Prostate gland (tissue), 2 donors: ENCODE measurements at regions not wholly inside any gene's neighbourhood (a gene's known extent, or its start where the extent isn't known, plus 50 kb on each side); places are given as distances from the start of the nearest gene placed in this dataset.

ENCODE experiments used
- POLR2A ChIP-seq: fragments of 450-650 bp; IDR thresholded peaks from one replicate; pipeline ENCODE4 v1.6.1; 2016; ENCODE audit warnings: antibody characterized with exemption, mild to moderate bottlenecking
- TF ChIP-seq, protein P1 (sequence below), 4 experiments: fragments of 200-600 bp in 2 of 4; fragments of 450-650 bp in 2 of 4; sonication (generic) in 2 of 4; IDR thresholded peaks; 1 replicate in 3 of 4; 2 replicates in 1 of 4; pipeline ENCODE4 v1.5.1; 2016 to 2019; ENCODE audit warnings: antibody characterized with exemption in 4 of 4, mild to moderate bottlenecking in 2 of 4, moderate library complexity in 2 of 4

DNA sequence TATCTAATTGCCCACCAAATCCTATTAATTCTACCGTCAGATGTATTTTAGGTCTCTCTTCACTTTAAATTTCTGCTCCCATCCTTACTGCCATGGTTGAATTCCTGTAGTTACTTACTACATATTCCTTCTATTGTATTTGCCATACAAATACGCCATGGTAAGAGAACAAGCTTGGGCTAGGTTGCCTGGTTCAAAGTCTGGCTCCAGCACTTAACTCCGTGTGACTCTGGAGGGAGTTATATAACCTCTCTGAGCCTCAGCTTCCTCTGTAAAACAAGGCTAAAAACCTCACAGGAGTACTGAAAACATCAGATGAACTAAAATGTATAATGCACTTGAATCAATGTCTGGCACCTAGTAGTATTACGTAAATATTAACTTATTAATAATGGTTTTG, 260.3 kb upstream of the RPS6KA3 start:
- no peak for TF ChIP-seq POLR2A
- TF ChIP-seq, protein P1, sequence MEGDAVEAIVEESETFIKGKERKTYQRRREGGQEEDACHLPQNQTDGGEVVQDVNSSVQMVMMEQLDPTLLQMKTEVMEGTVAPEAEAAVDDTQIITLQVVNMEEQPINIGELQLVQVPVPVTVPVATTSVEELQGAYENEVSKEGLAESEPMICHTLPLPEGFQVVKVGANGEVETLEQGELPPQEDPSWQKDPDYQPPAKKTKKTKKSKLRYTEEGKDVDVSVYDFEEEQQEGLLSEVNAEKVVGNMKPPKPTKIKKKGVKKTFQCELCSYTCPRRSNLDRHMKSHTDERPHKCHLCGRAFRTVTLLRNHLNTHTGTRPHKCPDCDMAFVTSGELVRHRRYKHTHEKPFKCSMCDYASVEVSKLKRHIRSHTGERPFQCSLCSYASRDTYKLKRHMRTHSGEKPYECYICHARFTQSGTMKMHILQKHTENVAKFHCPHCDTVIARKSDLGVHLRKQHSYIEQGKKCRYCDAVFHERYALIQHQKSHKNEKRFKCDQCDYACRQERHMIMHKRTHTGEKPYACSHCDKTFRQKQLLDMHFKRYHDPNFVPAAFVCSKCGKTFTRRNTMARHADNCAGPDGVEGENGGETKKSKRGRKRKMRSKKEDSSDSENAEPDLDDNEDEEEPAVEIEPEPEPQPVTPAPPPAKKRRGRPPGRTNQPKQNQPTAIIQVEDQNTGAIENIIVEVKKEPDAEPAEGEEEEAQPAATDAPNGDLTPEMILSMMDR (IDR thresholded peaks at IDR 0.05): no peak
